ENCODE measurements at regions not wholly inside any gene's neighbourhood (a gene's known extent, or its start where the extent isn't known, plus 50 kb on each side); places are given as distances from the start of the nearest gene placed in this dataset.
A peak's percentile ranks its signal among the peaks of the same experiment; 100 is the strongest.

DNA sequence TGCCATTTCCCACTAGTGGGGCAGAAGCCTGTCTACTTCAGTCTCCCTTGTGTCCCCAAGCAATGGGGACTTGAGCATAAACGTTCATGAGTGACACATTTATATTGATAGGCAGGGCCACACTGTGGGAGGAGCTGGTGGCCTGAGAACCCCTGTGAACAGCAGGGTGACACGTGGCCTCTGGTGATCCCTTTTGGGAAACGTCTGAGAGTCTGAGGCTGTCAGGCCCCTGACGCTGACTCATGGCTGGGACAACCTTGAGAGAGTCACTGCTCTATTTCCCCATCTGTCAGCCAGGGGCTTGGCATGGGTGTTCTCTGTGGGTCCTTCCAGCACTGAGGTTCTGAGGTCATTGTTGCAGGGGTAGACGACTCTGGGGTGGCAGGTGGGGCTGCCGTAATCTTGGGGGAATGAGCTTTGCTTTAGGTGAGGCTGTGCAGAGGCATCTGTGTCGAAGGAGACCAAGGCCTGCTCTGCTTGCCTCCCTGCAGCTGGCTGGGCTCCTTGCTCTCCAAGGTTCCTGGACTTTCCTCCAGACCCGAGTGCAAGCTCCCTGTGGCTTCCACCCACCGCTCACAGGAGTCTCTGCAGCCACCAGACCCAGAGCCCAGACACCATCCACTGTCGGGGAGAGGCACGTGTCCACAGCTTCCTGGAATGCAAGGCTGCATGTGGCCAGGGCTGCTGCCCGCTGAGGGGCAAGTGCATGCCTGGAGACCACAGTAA, 54.7 kb downstream of the SMIM38 start:
- Histone ChIP-seq H3K4me3 (no peak overlapping the region), H3K79me2 (no peaks in the 10 kb centered on the region), H2AFZ (no peak overlapping the region), H3K4me1 (ENCODE audit: insufficient read depth) (no peaks in the 10 kb centered on the region), H4K20me1 (ENCODE audit: insufficient read depth, poor library complexity, severe bottlenecking) (no peaks in the 10 kb centered on the region), H3K9me2 (replicated peaks; ENCODE audit: insufficient read depth) (no peaks in the 10 kb centered on the region), H3K36me3 (replicated peaks; ENCODE audit: insufficient read depth, low read depth) (no peaks in the 10 kb centered on the region), H3K27me3 (no peaks in the 10 kb centered on the region), H3K9me3 (ENCODE audit: low read depth) (no peaks in the 10 kb centered on the region), H3K4me2 (no peak overlapping the region), H3K27ac (no peak overlapping the region)
- WGBS (ENCODE audit: low lambda C conversion rate, missing lambda C conversion rate): 70% methylated on average over 12 of the region's 12 CpGs
- DNase-seq (ENCODE audit: low spot score): peak; percentile 68
- no peak for TF ChIP-seq EZH2phosphoT487 (IDR thresholded peaks at IDR 0.05; ENCODE audit: low read depth, severe bottlenecking, unreplicated experiment)
- TF ChIP-seq CTCF (IDR thresholded peaks at IDR 0.05; ENCODE audit: poor library complexity): no peak
- TF ChIP-seq EZH2 (IDR thresholded peaks at IDR 0.05; ENCODE audit: borderline replicate concordance): no peak

DNA sequence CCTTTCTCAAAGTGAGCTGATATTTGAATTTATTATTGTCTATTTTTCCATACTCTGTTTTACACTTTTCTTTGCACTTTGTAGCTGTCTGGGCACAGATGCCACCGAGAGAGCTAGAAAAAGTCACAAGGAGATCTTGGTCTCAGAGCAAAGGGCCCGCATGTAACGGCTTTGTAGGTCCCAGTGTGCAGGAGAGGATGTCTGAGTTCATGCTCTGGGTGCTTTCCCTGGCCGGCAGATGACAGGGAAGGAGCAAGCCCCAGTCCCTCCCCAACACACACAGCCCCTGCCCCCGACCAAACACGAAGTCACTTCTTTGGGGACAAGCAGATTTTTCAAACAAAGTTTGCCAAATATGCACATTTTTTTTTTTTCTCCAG, 55.8 kb downstream of the SMIM38 start:
- Histone ChIP-seq H4K20me1 (ENCODE audit: insufficient read depth, poor library complexity, severe bottlenecking) (no peaks in the 10 kb centered on the region), H3K36me3 (replicated peaks; ENCODE audit: insufficient read depth, low read depth) (no peaks in the 10 kb centered on the region), H3K9me2 (replicated peaks; ENCODE audit: insufficient read depth) (no peaks in the 10 kb centered on the region), H3K4me3 (no peak overlapping the region), H3K27me3 (no peaks in the 10 kb centered on the region), H3K9me3 (ENCODE audit: low read depth) (no peaks in the 10 kb centered on the region), H2AFZ (no peak overlapping the region), H3K79me2 (no peaks in the 10 kb centered on the region), H3K27ac (no peak overlapping the region), H3K4me1 (ENCODE audit: insufficient read depth) (no peaks in the 10 kb centered on the region), H3K4me2 (no peak overlapping the region)
- 64% methylated on average over 6 of the region's 6 CpGs for WGBS (ENCODE audit: low lambda C conversion rate, missing lambda C conversion rate)
- no peak for DNase-seq (ENCODE audit: low spot score)
- TF ChIP-seq EZH2phosphoT487 (IDR thresholded peaks at IDR 0.05; ENCODE audit: low read depth, severe bottlenecking, unreplicated experiment) (no peak), EZH2 (IDR thresholded peaks at IDR 0.05; ENCODE audit: borderline replicate concordance) (no peak), CTCF (IDR thresholded peaks at IDR 0.05; ENCODE audit: poor library complexity) (no peak)

DNA sequence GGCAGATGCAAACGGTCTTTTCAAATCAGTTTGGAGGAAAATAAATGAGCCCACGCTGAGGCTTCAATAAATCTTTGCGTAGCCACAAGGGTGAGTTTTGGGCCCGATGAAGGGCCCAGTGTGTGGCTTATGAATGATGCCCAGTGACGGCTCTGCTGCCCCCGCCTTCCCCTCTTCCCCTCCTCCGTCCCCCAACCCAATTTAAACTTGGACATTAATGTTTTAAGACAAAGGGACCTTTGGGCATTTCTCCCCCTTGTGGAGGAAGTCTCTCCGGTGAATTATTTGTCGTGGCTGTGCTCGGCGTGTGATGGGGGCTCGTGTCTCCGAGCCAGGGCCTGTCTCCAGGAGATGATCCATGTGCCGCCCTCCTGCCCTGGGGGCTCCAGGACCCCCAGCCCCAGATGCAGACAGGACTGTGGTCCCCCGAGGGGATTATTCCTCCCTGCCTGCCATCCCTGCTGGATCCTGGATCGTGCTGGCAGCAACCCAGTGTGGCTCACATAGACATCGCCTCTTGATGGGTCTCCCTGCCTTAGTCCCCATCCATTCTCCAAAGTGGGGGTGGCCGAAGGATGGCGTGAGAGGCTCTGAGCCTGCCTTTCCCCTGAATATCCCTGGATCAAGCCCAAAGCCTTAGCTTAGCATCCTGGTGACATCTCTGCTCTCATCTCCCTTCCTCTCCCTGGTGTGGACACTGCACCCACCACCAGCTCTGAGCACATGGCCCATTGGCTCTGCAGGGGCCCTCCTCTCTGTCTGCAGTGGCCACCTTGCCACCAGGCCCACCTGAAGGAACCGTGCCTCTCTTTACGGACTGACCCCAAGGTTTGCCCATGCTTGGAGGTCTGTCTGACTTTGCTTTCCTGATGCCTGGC, 56.4 kb downstream of the SMIM38 start:
- Histone ChIP-seq H3K4me2 (no peak overlapping the region), H3K27me3 (no peaks in the 10 kb centered on the region), H3K9me2 (replicated peaks; ENCODE audit: insufficient read depth) (no peaks in the 10 kb centered on the region), H3K9me3 (ENCODE audit: low read depth) (no peaks in the 10 kb centered on the region), H2AFZ (no peak overlapping the region), H4K20me1 (ENCODE audit: insufficient read depth, poor library complexity, severe bottlenecking) (no peaks in the 10 kb centered on the region), H3K4me3 (no peak overlapping the region), H3K36me3 (replicated peaks; ENCODE audit: insufficient read depth, low read depth) (no peaks in the 10 kb centered on the region), H3K27ac (no peak overlapping the region), H3K4me1 (ENCODE audit: insufficient read depth) (no peaks in the 10 kb centered on the region), H3K79me2 (no peaks in the 10 kb centered on the region)
- WGBS (ENCODE audit: low lambda C conversion rate, missing lambda C conversion rate): 58% methylated on average over 19 of the region's 21 CpGs
- no peak for DNase-seq (ENCODE audit: low spot score)
- TF ChIP-seq EZH2 (IDR thresholded peaks at IDR 0.05; ENCODE audit: borderline replicate concordance) (no peak), CTCF (IDR thresholded peaks at IDR 0.05; ENCODE audit: poor library complexity) (peak; percentile 33)
